Prostate gland (tissue), 2 donors: ENCODE measurements at regions not wholly inside any gene's neighbourhood (a gene's known extent, or its start where the extent isn't known, plus 50 kb on each side); places are given as distances from the start of the nearest gene placed in this dataset.

Experiments
- DNase-seq: peaks from one replicate; pipeline ENCODE4 v3.0.0-alpha.2; 2019; ENCODE audit warnings: low spot score
- H3K27ac ChIP-seq, 2 donors: fragments of 200-600 bp; sonication (generic); 2 replicates each; pipeline ENCODE4 v1.5.1; 2017 to 2019
- H3K27me3 ChIP-seq: fragments of 200-600 bp; sonication (generic); replicated peaks from 2 replicates; pipeline ENCODE4 v1.5.1; 2019; ENCODE audit not compliant: insufficient read depth
- H3K36me3 ChIP-seq, 2 donors: fragments of 200-600 bp; sonication (generic); 1 replicate in 1 of 2; 2 replicates in 1 of 2; pipeline versions ENCODE4 v1.5.1 to v1.8.1; 2017 to 2019
- H3K4me1 ChIP-seq: fragments of 200-600 bp; sonication (generic); replicated peaks from 2 replicates; pipeline ENCODE4 v1.5.1; 2019
- H3K4me3 ChIP-seq, 2 donors: fragments of 200-600 bp; sonication (generic); 2 replicates each; pipeline ENCODE4 v1.5.1; 2017 to 2019
- H3K9me3 ChIP-seq: fragments of 200-600 bp; sonication (generic); 2 replicates; pipeline ENCODE4 v1.5.1; 2017
- CTCF ChIP-seq, 4 experiments: fragments of 200-600 bp in 2 of 4; fragments of 450-650 bp in 2 of 4; sonication (generic) in 2 of 4; IDR thresholded peaks; 1 replicate in 3 of 4; 2 replicates in 1 of 4; pipeline ENCODE4 v1.5.1; 2016 to 2019; ENCODE audit warnings: antibody characterized with exemption in 4 of 4, mild to moderate bottlenecking in 2 of 4, moderate library complexity in 2 of 4
- POLR2A ChIP-seq: fragments of 450-650 bp; IDR thresholded peaks from one replicate; pipeline ENCODE4 v1.6.1; 2016; ENCODE audit warnings: antibody characterized with exemption, mild to moderate bottlenecking
- POLR2AphosphoS5 ChIP-seq: sonication (generic); formaldehyde crosslinking; IDR thresholded peaks from one replicate; pipeline ENCODE4 v1.6.1; 2017; ENCODE audit warnings: antibody characterized with exemption
- WGBS: methylation state at CpG from one replicate; pipeline ENCODE4 v1.1.5; 2018; 5-methylcytosine and 5-hydroxymethylcytosine counted together
- intact Hi-C: fragments of 100-400 bp; cut with DNase I; formaldehyde crosslinking; loops from one replicate; pipeline ENCODE4 v1.14.2; 2022

- Histone ChIP-seq H3K27ac (no peak overlapping the region), H3K4me1 (no peaks in the 10 kb centered on the region), H3K4me3 (no peak overlapping the region), H3K36me3 (no peaks in the 10 kb centered on the region), H3K9me3 (no peaks in the 10 kb centered on the region), H3K27me3 (no peaks in the 10 kb centered on the region)
- TF ChIP-seq POLR2A (no peak), CTCF (IDR thresholded peaks at IDR 0.05) (no peak), POLR2AphosphoS5 (no peak)
- WGBS = 97% methylated on average over 5 of the region's 5 CpGs
- DNase-seq = no peak
- intact Hi-C loops = loop anchor here (10.0 kb wide), 1 partner anchor 156 kb away; the partner anchor contains the start of gene MED13L
Measured at GRCh38 chr12:116430911-116431565, 128.1 kb upstream of the MAP1LC3B2 start.

GRCh38 chr12:116431677-116432300 lies 127.4 kb upstream of the MAP1LC3B2 start:
- H3K27ac ChIP-seq = no peak overlapping the region

GRCh38 chr12:116432314-116432750 lies 126.8 kb upstream of the MAP1LC3B2 start:
- no peak for TF ChIP-seq POLR2A
- TF ChIP-seq POLR2AphosphoS5 = no peak
- no peak for TF ChIP-seq CTCF (IDR thresholded peaks at IDR 0.05)
- H3K27ac ChIP-seq = no peak overlapping the region
- H3K9me3 ChIP-seq = no peaks in the 10 kb centered on the region
- WGBS = 62% methylated on average over 4 of the region's 4 CpGs
- intact Hi-C loops = loop anchor here (10.0 kb wide), 1 partner anchor 158 kb away; the partner anchor contains the start of gene MED13L
- H3K4me1 ChIP-seq = no peaks in the 10 kb centered on the region
- no peak for DNase-seq
- H3K27me3 ChIP-seq = no peaks in the 10 kb centered on the region
- H3K36me3 ChIP-seq = no peaks in the 10 kb centered on the region
- no peak overlapping the region for H3K4me3 ChIP-seq

More at GRCh38 chr12:116431677-116432300, 127.4 kb upstream of the MAP1LC3B2 start:
- no peak overlapping the region for H3K4me3 ChIP-seq
- H3K27me3 ChIP-seq = no peaks in the 10 kb centered on the region
- intact Hi-C loops = loop anchor here (10.0 kb wide), 1 partner anchor 157 kb away; the partner anchor contains the start of gene MED13L
- 91% methylated on average over 13 of the region's 13 CpGs for WGBS
- H3K36me3 ChIP-seq = no peaks in the 10 kb centered on the region
- DNase-seq = no peak
- H3K9me3 ChIP-seq = no peaks in the 10 kb centered on the region
- TF ChIP-seq POLR2AphosphoS5 (no peak), POLR2A (no peak), CTCF (IDR thresholded peaks at IDR 0.05) (no peak)
- no peaks in the 10 kb centered on the region for H3K4me1 ChIP-seq

GRCh38 chr12:116433249-116433648 lies 125.9 kb upstream of the MAP1LC3B2 start:
- H3K27ac ChIP-seq = no peak overlapping the region
- 87% methylated on average over 5 of the region's 5 CpGs for WGBS
- intact Hi-C loops = loop anchor here (10.0 kb wide), 1 partner anchor 158 kb away; the partner anchor contains the start of gene MED13L
- TF ChIP-seq POLR2AphosphoS5 (no peak), POLR2A (no peak), CTCF (IDR thresholded peaks at IDR 0.05) (no peak)
- no peak for DNase-seq
- H3K4me1 ChIP-seq = no peaks in the 10 kb centered on the region
- no peaks in the 10 kb centered on the region for H3K27me3 ChIP-seq
- no peaks in the 10 kb centered on the region for H3K36me3 ChIP-seq
- no peaks in the 10 kb centered on the region for H3K9me3 ChIP-seq
- H3K4me3 ChIP-seq = no peak overlapping the region
